Fibroblast of lung (primary cell): ENCODE measurements at regions not wholly inside any gene's neighbourhood (a gene's known extent, or its start where the extent isn't known, plus 50 kb on each side); places are given as distances from the start of the nearest gene placed in this dataset.

ENCODE experiments used
- DNase-seq, 2 donors: peaks; one replicate each; pipeline versions ENCODE4 v3.0.0 to v3.0.0-alpha.2; 2010; ENCODE audit warnings: low read depth in 2 of 2
- H2AFZ ChIP-seq: 2 replicates; pipeline ENCODE4 v1.5.1; 2012; ENCODE audit warnings: low read length, control low read depth, inconsistent platforms
- H3K27ac ChIP-seq: 2 replicates; pipeline ENCODE4 v1.5.1; 2011; ENCODE audit warnings: low read length, control low read depth; ENCODE audit not compliant: insufficient read depth
- H3K27me3 ChIP-seq: 2 replicates; pipeline ENCODE4 v1.5.1; 2011; ENCODE audit warnings: mild to moderate bottlenecking, low read length; ENCODE audit not compliant: control insufficient read depth, insufficient read depth
- H3K36me3 ChIP-seq: 2 replicates; pipeline ENCODE4 v1.5.1; 2011; ENCODE audit warnings: low read length; ENCODE audit not compliant: control insufficient read depth, insufficient read depth
- H3K4me1 ChIP-seq: 2 replicates; pipeline ENCODE4 v1.5.1; 2011; ENCODE audit warnings: low read length; ENCODE audit not compliant: control insufficient read depth, insufficient read depth; ENCODE audit errors: extremely low read depth
- H3K4me2 ChIP-seq: 2 replicates; pipeline ENCODE4 v1.5.1; 2011; ENCODE audit warnings: low read length, control low read depth; ENCODE audit not compliant: insufficient read depth; ENCODE audit errors: extremely low read depth
- H3K4me3 ChIP-seq, 4 experiments: fragments of 200-600 bp in 1 of 4; sonication (generic) in 1 of 4; replicated peaks in 1 of 4; 2 replicates each; pipeline ENCODE4 v1.5.1; 2011 to 2016; ENCODE audit warnings: low read length in 4 of 4, low read depth in 3 of 4, mild to moderate bottlenecking in 3 of 4, control low read depth in 2 of 4, inconsistent platforms in 1 of 4, mixed read lengths in 1 of 4; ENCODE audit not compliant: insufficient read depth in 1 of 4; ENCODE audit errors: control extremely low read depth in 1 of 4
- H3K79me2 ChIP-seq: 2 replicates; pipeline ENCODE4 v1.5.1; 2012; ENCODE audit warnings: mild to moderate bottlenecking, low read length, inconsistent platforms; ENCODE audit not compliant: control insufficient read depth, insufficient read depth
- H3K9ac ChIP-seq: 2 replicates; pipeline ENCODE4 v1.5.1; 2011; ENCODE audit warnings: mild to moderate bottlenecking, low read length, control low read depth; ENCODE audit not compliant: insufficient read depth
- H3K9me3 ChIP-seq: 2 replicates; pipeline ENCODE4 v1.5.1; 2012; ENCODE audit warnings: low read depth, low read length; ENCODE audit not compliant: control insufficient read depth, insufficient read depth
- H4K20me1 ChIP-seq: 2 replicates; pipeline ENCODE4 v1.5.1; 2011; ENCODE audit warnings: low read length; ENCODE audit not compliant: control insufficient read depth, insufficient read depth; ENCODE audit errors: extremely low read depth
- EZH2 ChIP-seq: IDR thresholded peaks from 2 replicates; pipeline ENCODE4 v1.5.1; 2012; ENCODE audit warnings: low read length, control low read depth, mild to moderate bottlenecking; ENCODE audit errors: missing control alignments
- TF ChIP-seq, protein P1 (sequence below), 2 donors: IDR thresholded peaks in 1 of 2; conservative IDR thresholded peaks in 1 of 2; 1 replicate in 1 of 2; 2 replicates in 1 of 2; pipeline ENCODE4 v1.5.1; 2011 to 2012; ENCODE audit warnings: low read length in 2 of 2, control low read depth in 1 of 2, inconsistent platforms in 1 of 2, low read depth in 1 of 2, mild to moderate bottlenecking in 1 of 2

DNA sequence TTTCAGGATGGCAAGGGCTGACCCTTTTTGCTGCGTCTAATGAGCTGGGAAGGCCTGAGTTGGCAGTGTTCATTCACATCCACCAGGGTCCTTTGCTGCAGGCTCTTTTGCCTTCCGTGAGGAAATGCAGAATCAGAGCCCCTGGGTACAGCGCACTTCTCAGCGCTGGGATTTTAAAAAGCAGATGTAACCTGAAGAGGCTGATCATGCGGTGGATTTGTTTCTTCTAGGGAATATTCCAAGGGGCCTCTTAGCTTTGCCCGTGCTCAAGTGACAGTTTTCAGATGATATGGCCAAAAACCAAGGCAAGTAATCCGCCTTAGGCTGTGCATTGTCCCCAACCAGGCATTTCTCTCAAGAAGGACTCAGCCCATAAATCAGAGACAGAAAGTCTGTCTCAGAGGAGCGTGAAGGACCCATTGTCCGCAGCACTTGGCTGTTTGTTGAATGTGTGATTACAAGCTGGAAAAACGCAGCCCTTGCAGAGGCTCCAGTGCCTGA lies 237.6 kb downstream of the PTPRC start:
- no peak for TF ChIP-seq EZH2
- TF ChIP-seq, protein P1, sequence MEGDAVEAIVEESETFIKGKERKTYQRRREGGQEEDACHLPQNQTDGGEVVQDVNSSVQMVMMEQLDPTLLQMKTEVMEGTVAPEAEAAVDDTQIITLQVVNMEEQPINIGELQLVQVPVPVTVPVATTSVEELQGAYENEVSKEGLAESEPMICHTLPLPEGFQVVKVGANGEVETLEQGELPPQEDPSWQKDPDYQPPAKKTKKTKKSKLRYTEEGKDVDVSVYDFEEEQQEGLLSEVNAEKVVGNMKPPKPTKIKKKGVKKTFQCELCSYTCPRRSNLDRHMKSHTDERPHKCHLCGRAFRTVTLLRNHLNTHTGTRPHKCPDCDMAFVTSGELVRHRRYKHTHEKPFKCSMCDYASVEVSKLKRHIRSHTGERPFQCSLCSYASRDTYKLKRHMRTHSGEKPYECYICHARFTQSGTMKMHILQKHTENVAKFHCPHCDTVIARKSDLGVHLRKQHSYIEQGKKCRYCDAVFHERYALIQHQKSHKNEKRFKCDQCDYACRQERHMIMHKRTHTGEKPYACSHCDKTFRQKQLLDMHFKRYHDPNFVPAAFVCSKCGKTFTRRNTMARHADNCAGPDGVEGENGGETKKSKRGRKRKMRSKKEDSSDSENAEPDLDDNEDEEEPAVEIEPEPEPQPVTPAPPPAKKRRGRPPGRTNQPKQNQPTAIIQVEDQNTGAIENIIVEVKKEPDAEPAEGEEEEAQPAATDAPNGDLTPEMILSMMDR (conservative IDR thresholded peaks at IDR 0.05 in 1 of 2, IDR thresholded peaks at IDR 0.05 in 1 of 2; ENCODE audit: low read depth in 1 of 2, low read length in 2 of 2), result no peak
- Histone ChIP-seq H3K4me3 (no peak overlapping the region), H3K4me2 (no peak overlapping the region)

GRCh38 chr1:198878566-198878965 lies 239.7 kb downstream of the PTPRC start:
- H3K9ac ChIP-seq, result no peak overlapping the region
- H3K27ac ChIP-seq, result no peak overlapping the region
- peaks cover 8% of the 10 kb centered on the region for H3K79me2 ChIP-seq
- H4K20me1 ChIP-seq, result no peaks in the 10 kb centered on the region
- no peaks in the 10 kb centered on the region for H3K9me3 ChIP-seq
- H2AFZ ChIP-seq, result no peak overlapping the region
- H3K4me3 ChIP-seq, result no peak overlapping the region
- no peaks in the 10 kb centered on the region for H3K36me3 ChIP-seq
- H3K4me2 ChIP-seq, result no peak overlapping the region
- peaks cover 7% of the 10 kb centered on the region for H3K4me1 ChIP-seq
- H3K27me3 ChIP-seq, result no peaks in the 10 kb centered on the region
- TF ChIP-seq, protein P1 (conservative IDR thresholded peaks at IDR 0.05 in 1 of 2, IDR thresholded peaks at IDR 0.05 in 1 of 2; ENCODE audit: low read depth in 1 of 2, low read length in 2 of 2), result no peak
- TF ChIP-seq EZH2, result no peak
- no peak for DNase-seq

More for the DNA sequence above, 237.6 kb downstream of the PTPRC start:
- Histone ChIP-seq H3K9ac (no peak overlapping the region), H3K36me3 (no peaks in the 10 kb centered on the region), H3K27me3 (no peaks in the 10 kb centered on the region), H3K9me3 (no peaks in the 10 kb centered on the region), H3K27ac (no peak overlapping the region), H3K4me1 (peaks cover 7% of the 10 kb centered on the region), H2AFZ (no peak overlapping the region), H3K79me2 (peaks cover 8% of the 10 kb centered on the region), H4K20me1 (no peaks in the 10 kb centered on the region)
- DNase-seq, result peak in 1 of 2 donors; percentile 38

- Histone ChIP-seq H3K9ac (no peak overlapping the region), H3K36me3 (no peaks in the 10 kb centered on the region), H4K20me1 (no peaks in the 10 kb centered on the region), H3K4me3 (no peak overlapping the region), H3K4me2 (no peak overlapping the region), H3K27ac (no peak overlapping the region), H3K4me1 (peaks cover 7% of the 10 kb centered on the region), H3K79me2 (peaks cover 6% of the 10 kb centered on the region), H3K27me3 (no peaks in the 10 kb centered on the region), H2AFZ (no peak overlapping the region), H3K9me3 (no peaks in the 10 kb centered on the region)
- no peak for TF ChIP-seq EZH2
- TF ChIP-seq, protein P1 (conservative IDR thresholded peaks at IDR 0.05 in 1 of 2, IDR thresholded peaks at IDR 0.05 in 1 of 2; ENCODE audit: low read depth in 1 of 2, low read length in 2 of 2), result no peak
- peak in 1 of 2 donors; percentile 72 for DNase-seq
Measured at GRCh38 chr1:198879711-198880306, 241.0 kb downstream of the PTPRC start.
